M059J (cell line): ENCODE measurements at regions not wholly inside any gene's neighbourhood (a gene's known extent, or its start where the extent isn't known, plus 50 kb on each side); places are given as distances from the start of the nearest gene placed in this dataset.
"Not testable (repeated sequence)": the region's sequence is repeated elsewhere in the genome, so short reads cannot be mapped to it uniquely, and the experiment has no call there.

Experiments
- DNase-seq: peaks from one replicate; pipeline ENCODE4 v3.0.0-alpha.2; 2012; ENCODE audit warnings: low read depth

DNA sequence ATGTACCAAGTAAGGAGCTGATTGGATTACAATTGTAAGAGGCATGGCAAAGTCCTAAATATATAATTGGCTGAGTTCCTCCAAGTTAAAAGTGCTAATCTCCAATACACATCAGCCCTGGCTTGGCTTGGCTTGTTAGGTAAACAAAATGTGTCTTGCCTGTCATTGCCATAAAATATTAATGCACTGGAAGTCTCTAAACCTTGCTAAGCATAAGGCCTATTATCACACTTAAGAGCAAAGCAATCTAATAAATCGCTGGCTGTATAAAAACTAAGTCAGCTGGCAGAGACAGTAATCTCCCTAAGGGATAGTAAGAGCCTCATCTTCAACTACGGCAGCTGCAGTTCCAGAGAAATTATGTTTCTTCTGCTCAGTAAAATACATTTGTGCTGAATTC, 418.6 kb upstream of the GRAMD2B start:
- no peak for DNase-seq

DNA sequence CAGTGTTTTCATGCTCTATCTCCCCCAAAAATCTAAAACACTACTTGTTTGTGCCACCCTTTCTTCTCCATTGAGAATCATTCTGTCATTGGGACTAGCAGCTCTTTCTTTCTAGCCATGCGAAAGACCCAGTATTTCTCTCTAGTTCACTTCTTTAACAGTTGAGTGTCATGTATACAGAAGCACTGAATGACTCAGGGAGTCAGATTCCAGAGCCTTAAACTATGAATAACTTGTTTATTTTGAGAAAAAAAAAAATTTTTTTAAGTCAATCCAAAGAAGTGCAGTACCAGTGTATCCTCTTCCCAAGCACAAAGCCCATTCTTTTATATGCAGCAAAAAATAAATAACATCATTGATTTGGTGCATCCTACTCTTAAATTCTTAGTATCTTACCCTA, 415.4 kb upstream of the GRAMD2B start:
- DNase-seq: peak; percentile 52

DNA sequence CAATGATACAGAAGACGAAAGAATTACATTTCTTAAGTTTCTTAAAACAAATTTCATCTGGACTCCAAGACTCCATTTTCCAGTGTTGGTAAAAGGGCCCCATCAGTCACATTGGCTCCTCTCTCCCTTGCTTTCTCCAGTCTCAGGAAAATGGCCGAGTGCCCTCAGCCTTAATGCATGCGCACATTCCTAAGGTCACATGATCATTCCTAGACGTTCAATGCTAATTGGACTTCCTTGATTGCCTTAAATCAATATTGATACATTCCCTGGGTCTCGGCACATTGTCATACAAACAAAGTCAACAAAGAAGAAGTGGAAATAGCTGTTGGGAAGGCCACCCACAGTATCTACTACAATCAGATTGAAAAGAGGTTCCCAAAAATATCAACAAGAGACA, 413.6 kb upstream of the GRAMD2B start:
- no peak for DNase-seq

DNA sequence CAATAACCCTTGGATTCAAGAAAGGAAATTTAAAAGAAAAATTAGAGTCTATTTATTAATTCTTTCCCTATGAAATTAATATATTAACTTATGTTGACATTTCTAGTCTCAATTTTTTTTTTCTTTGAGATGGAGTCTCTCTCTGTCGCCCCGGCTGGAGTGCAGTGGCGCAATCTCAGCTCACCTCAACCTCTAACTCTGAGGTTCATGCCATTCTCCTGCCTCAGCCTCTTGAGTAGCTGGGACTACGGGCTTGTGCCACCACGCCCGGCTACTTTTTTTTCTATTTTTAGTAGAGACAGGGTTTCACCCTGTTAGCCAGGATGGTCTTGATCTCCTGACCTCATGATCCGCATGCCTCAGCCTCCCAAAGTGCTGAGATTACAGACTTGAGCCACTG, 411.7 kb upstream of the GRAMD2B start:
- not testable (repeated sequence) for DNase-seq

DNA sequence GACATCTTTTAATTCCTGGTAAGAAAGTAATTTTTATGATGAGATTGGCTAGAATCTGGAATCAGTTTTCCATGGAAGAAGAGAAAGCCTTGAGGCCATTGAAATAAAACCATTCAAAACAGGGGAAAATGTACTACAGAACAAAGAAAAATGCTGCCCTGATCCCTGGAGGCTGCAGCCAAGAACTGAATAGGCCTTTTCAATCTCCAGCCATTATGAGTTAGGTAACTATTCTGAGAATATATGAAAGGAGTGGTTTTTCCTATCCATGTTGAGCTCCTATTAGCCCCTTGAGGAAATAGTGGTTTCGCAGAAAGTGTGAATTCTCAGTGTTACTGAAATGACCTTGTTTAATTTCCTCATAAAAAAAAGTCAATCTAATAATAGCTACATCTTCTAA, 408.5 kb upstream of the GRAMD2B start:
- no peak for DNase-seq

DNA sequence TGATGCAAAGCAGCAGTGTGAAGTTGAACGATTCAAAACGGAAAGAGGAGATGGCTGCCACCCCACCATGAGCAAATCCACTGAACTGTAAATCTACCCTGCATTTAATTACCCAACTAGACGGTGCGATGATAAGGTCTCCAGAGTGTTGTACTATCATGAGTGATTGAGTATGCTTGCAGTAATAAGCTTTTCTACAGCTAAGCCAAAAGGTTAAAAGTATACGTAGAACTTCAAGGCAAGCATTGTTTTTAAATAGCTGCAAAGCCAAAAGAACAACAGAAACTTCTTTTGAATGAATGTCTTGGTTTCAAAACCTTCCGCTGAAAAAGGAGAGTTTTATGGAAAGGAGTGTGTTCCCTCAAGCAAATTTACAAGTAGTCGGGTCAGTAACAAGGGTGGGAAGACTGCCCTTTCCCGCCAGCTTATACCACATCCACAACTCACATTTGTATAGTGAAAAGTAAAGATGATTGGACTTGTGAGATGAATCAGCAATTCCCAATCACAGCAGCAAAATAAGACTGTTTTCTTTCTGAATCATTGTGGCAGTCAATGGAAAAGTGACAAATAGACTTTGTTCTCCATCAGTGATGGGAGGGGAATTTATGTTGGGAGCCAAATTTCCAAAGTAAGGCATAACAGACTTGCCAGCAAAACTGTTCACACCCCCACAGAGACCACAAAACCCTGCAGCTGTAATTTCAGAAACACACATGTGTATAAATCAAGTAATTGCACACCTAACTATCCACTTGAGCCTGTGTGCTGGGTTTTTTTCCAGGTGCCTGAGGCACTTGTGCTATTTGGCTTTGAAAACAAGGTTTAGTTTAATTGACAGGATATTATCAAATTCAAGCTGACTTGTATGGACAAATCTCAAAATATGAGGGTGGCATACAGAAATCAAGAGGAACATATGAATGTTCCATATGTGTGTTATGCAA, 407.7 kb upstream of the GRAMD2B start:
- DNase-seq: peak; percentile 68

DNA sequence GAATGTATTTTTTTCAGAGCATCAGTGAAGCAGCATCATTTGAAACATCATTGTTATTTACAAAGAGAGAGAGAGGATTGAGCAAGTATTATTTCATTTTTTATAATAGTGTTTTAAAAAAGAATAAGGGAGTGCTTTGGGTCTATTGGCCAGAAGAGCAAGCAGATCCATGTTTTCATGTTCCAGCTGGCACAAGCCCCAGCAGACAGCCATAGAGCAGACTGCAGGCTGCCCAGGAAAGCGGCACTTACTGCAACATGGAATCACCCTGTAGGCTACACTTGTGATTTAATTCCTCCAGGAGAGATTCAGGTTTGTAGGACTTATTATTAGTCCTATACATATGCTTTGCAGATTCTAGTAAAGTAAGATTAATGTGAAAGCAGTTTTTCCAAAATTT, 407.0 kb upstream of the GRAMD2B start:
- no peak for DNase-seq

DNA sequence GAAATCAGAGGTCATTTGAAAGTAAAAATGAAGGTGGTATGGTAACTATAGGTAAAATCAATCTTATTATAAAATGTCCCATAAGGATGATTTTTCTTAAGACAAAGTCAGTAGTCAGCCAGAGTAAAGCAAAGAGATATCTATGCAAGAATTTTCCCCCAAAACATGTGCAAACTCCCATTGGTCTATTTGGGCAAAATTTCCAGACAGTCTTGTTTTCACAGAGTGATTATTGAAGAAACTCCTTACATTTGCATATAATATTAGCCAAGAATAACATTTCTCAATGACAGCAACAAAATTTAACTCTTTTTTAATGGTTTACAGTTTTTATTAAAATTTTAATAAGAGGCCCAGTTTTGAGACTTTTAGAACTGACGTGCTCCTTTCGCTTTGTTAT, 406.1 kb upstream of the GRAMD2B start:
- no peak for DNase-seq

DNA sequence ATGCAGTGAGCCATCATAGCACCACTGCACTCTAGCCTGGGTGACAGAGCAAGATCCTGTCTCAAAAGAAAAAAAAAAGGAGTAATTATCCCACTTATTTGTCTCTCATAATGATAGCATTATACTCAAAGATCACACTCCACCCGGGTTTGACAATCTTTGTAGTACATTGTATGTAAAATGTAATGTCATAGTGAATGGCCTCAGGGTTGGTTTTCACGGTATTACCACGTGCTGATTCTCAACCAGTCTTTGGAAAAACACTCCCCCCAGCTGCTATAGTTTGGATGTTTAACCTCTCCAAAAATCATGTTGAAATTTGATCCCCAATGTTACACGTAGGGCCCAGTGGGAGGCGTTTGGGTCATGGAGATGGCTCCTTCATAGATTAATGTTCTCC, 402.4 kb upstream of the GRAMD2B start:
- no peak for DNase-seq

DNA sequence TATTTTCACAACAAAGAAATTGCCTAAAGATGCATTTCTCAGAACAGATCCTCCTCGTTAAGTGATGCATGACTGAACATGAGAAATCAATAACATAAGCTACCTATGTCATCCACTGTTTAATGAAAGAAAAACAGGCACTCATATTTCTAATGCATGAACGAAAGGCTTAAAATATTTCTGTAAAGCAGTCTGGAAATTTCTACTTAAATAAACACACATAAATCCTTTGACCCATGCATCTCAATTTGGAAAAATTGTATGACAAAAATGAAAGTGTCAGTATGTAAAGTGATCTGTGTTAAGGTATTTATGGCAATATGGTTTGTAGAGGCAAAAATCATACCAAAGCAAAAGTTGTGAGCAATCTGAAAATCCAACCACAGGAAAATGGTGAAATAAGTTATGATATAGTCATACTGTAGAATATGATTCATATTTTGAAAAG, 399.2 kb upstream of the GRAMD2B start:
- no peak for DNase-seq

DNA sequence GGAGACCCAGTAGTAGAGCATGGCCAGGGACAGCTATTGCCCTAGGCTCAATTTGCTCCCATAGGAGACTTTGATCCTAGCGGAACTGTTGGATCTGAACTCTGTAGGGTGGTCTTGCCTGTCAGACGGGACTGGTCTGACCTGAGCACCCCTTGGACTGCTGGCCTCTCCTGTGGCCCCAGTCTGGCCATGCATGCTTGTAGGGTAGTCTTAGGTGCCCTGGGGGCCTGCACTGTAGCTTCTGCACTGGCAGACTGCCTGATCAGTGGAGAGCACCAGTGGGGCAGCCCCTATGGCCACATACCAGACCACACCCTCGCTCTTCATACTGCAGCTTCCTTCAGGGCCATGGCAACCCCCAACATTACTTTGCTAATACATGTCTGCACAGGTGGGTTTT, 396.1 kb upstream of the GRAMD2B start:
- DNase-seq: no peak

DNA sequence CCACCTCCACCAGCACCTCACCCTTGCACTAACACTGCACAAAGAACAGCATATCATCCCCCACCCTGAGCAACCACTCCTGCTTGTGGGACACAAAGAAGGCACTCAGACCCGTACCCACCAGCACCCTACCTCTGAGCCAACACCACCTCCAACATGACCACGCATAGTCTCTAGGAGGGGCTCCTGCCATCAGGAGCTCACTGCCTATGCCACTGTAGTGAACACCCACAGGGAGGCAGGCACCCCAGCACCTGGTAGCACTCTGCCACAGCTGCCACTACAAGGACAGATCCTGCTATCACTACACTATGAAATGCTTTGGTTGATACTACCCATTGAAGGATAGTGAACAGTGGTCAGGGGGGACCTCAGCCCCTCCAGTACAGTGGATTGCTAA, 395.6 kb upstream of the GRAMD2B start:
- DNase-seq: no peak

DNA sequence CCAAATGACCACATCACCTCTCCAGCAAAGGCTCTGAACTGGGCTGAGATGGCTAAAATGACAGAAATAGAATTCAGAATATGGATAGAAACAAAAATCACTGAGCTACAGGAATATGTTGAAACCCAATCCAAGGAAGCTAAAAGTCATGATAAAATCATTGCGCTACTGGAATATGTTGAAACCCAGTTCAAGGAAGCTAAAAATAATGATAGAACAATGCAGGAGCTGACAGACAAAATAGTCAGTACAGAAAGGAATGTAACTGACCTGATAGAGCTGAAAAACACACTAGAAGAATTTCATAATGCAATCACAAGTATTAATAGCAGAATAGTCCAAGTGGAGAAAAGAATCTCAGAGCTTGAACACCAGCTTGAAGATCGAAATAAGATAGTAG, 394.9 kb upstream of the GRAMD2B start:
- no peak for DNase-seq

DNA sequence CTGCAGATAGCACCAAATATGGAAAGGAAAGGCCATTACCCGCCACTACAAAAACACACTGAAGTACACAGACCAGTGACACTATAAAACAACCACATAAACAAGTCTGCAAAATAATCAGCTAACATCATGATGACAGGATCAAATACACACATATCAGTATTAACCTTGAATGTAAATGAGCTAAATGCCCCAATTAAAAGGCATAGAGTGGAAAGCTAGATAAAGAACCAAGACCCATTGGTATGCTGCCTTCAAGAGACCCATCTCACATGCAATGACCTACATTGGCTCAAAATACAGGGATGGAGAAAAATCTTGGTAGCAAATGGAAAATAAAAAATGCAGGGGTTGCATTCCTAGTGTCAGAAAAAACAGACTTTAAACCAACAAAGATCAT, 393.9 kb upstream of the GRAMD2B start:
- DNase-seq: not testable (repeated sequence)

DNA sequence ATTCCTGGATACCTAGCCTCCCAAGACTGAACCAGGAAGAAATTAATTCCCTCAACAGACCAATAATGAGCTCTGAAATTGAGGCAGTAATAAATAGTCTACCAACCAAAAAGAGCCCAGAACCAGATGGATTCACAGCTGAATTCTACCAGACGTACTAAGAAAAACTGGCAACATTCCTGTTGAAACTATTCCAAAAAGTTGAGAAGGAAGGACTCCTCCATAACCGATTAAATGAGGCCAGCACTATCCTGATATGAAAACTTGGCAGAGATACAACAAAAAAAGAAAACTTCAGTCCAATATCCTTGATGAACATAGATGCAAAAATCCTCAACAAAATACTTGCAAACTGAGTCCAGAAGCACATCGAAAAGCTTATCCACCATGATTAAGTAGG, 392.5 kb upstream of the GRAMD2B start:
- DNase-seq: no peak

DNA sequence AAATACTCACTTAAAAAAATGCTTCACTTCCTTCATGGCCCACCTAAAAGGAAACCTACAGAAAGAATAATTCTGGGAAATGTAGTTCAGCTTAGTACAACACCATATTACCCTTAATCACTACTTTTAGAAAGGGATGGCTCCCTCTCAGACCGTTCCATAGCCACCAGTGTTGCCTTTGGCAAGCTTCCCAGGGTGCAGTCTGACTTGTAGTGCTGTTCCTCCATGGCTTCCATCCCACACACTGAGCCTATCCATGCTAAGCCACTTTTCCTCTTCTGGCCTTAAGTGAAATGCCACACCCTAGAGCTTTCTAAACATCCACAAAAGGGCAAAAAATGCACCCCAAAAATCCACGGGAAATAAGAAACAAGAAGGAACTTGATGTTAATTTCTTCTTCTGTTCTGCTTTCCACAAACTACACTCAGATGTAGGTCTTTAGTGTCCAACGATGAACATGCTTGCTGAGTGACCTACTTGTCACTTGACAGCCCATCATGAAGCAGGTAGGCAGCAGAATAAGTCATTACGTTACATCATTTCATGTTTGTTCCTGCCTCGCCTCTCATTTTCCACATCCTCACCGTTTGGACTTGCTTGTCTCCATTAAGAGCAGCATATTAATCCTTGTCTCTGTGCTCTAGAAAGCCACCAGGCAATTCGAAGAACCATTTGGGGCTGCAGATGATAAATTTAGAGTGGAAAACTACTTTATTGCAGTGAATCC, 391.1 kb upstream of the GRAMD2B start:
- peak; percentile 64 for DNase-seq

DNA sequence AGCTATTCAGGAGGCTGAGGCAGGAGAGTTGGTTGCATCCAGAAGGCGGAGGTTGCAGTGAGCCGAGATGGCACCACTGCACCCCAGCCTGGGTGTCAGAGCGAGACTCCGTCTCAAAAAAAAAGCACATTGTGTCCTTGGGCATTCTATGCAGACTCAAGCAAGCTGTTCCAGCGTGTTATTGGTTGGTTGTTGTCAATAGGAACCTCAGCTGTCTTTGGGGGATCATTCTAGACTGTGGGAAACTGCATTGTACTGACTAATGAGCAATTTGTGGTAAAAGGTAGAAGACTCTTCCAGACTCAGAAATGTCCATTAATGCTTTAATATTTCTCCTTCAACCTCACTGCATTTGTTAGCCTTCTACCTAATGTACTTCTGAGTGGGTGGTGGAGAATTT, 379.5 kb upstream of the GRAMD2B start:
- DNase-seq: peak; percentile 8

DNA sequence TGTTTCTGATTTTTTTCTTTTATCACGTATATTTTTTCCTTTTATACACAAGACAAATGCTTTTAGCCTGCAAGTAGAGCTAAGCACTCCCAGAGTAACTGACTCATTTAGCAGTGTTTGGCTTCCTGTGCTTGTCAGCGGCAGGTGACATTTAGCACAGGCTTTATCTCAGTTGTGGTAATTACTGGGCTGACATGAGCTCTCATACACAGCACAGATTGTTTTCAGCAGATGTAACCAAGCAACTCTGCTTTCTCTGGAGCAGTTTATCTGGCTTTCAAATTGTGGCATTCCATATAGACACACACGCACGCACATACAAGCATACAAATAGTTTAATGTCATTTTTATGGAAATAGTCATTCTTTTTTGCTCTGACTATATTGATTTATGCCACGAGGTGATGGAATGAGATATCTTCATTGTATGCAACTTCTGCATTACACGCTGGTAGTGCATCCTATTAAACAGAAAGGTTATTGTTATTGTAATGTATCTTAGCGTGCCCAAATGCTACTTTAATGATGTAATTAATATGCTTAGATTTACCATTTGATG, 379.0 kb upstream of the GRAMD2B start:
- DNase-seq: peak; percentile 48

DNA sequence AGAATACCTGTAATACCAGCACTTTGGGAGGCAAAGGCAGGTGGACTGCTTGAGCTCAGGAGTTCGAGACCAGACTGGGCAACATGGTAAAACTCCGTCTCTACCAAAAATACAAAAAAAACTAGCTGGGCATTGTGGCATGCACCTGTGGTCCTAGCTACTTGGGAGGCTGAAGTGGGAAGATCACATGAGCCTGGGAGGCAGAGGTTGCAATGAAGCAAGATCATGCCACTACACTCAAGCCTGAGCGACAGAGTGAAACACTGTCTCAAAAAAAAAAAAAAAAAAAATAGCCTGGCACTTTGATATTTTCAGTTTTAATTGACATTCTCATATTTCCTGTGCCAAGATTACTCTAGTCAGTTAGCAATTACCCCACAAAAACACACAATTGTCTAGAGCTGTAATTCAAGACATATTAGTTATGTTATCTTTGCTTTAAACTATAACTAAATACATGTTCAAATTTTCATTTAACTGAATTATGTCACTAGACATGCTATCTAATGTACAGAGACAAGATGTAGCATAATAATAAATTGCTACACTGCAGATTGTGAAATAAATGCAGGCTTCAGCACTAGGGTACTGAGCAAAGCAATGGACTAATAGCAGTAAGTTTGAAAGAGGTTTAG, 378.2 kb upstream of the GRAMD2B start:
- no peak for DNase-seq

DNA sequence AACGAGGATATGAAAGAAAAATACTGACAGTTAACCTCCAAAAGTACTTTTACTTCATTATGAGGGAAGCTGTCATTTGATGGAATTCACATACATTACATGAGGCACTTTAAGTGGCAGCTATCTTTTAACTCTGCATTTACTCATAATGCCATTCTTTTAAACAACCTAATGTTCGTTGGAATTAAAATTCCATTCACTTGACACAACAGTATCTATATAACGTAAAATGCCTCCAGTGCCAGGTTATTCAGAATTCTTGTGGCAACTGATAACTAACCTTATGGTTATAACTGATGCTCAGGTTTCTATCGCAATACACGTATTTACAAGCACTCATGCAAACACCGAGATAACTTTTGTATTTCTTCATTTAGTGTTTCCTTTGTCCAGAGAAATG, 376.9 kb upstream of the GRAMD2B start:
- DNase-seq: no peak

DNA sequence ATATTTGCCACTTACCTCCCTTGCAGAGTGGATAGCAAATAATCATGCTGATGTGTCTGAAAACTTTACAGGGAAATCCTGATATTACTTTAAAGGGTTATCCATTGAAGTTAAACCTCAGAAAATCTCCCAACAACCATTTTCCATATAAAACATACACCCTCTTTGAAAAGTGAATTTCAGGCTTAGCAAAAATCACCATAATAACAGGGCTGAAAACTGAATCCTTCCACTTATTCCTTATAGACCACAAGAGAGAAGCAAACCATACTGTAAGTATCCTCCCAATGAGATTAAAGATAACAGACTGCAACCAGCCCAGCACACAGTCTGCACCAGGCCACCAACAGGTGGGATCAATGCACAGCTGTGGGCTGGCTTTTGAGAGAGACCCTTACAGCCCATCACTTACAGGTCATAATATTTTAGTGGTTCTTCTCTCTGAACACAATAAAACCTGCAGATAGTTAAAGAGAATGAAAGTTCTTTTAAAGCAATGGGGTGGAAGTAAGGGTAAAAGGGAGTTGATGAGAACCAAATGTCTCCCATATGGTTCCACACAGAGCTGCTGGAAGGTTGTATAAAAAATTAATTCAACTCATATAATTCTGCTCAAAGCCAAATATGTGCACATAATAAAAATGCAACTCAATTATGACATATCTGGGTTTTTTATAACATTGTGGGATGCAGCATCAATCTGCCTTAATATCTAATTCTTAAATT, 376.2 kb upstream of the GRAMD2B start:
- DNase-seq: no peak

DNA sequence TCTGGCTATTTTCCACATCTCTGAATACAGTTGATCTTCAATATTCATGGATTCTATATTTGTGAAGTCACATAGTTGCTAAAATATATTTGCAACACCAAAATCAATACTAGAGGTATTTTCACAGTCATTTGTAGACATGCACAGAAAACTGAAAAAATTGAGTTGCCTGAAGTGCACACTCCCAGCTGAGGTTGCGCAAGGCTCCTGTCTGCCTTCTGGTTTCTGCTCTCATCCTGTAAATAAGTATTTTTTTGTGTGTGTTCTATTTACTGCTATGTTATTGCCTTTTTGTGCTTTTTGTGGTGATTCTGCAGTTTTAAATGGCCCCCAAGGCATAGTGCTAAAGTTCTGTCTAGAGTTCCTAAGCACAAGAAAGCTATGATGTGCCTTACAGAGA, 371.1 kb upstream of the GRAMD2B start:
- no peak for DNase-seq
